HG03045 (cell line): ENCODE measurements at regions not wholly inside any gene's neighbourhood (a gene's known extent, or its start where the extent isn't known, plus 50 kb on each side); places are given as distances from the start of the nearest gene placed in this dataset.
A peak's percentile ranks its signal among the peaks of the same experiment; 100 is the strongest.
"Not testable (repeated sequence)": the region's sequence is repeated elsewhere in the genome, so short reads cannot be mapped to it uniquely, and the experiment has no call there.

Experiments
- ATAC-seq: cut with Tn5 transposase; IDR thresholded peaks from one replicate; pipeline ENCODE4 v1.9.1; 2021; ENCODE audit warnings: mild to moderate bottlenecking, moderate library complexity; ENCODE audit not compliant: unreplicated experiment

GRCh38 chr3:87733671-87734367 lies 325.0 kb downstream of the CGGBP1 start:
- no peak for ATAC-seq

GRCh38 chr3:87732294-87732693 lies 326.5 kb downstream of the CGGBP1 start:
- no peak for ATAC-seq

GRCh38 chr3:87727783-87728182 lies 331.0 kb downstream of the CGGBP1 start:
- no peak for ATAC-seq

- no peak for ATAC-seq
Observed at GRCh38 chr3:87719060-87719459, 339.7 kb downstream of the CGGBP1 start.

GRCh38 chr3:87710511-87710910 lies 348.3 kb downstream of the CGGBP1 start:
- no peak for ATAC-seq

GRCh38 chr3:87710028-87710427 lies 348.8 kb downstream of the CGGBP1 start:
- ATAC-seq = no peak

GRCh38 chr3:87706176-87706575 lies 352.6 kb downstream of the CGGBP1 start:
- no peak for ATAC-seq

GRCh38 chr3:87702600-87702999 lies 356.2 kb downstream of the CGGBP1 start:
- ATAC-seq = no peak

- ATAC-seq = no peak
Observed at GRCh38 chr3:87696124-87697013, 362.4 kb downstream of the CGGBP1 start.

GRCh38 chr3:87694678-87695077 lies 364.1 kb downstream of the CGGBP1 start:
- ATAC-seq = no peak

- no peak for ATAC-seq
Observed at GRCh38 chr3:87691109-87691508, 367.7 kb downstream of the CGGBP1 start.

- not testable (repeated sequence) for ATAC-seq
Observed at GRCh38 chr3:87678984-87679660, 379.7 kb downstream of the CGGBP1 start.

GRCh38 chr3:87674397-87675161 lies 384.2 kb downstream of the CGGBP1 start:
- peak; percentile 99 for ATAC-seq

GRCh38 chr3:87673132-87673531 lies 385.7 kb downstream of the CGGBP1 start:
- no peak for ATAC-seq

GRCh38 chr3:87654184-87654583 lies 377.8 kb upstream of the POU1F1 start:
- ATAC-seq = no peak

GRCh38 chr3:87653138-87653537 lies 376.8 kb upstream of the POU1F1 start:
- ATAC-seq = not testable (repeated sequence)

- ATAC-seq = no peak
Observed at GRCh38 chr3:87634426-87634825, 358.0 kb upstream of the POU1F1 start.

- no peak for ATAC-seq
Observed at GRCh38 chr3:87627316-87627715, 350.9 kb upstream of the POU1F1 start.

GRCh38 chr3:87626546-87626945 lies 350.2 kb upstream of the POU1F1 start:
- ATAC-seq = no peak

GRCh38 chr3:87625876-87626275 lies 349.5 kb upstream of the POU1F1 start:
- no peak for ATAC-seq

GRCh38 chr3:87624860-87625259 lies 348.5 kb upstream of the POU1F1 start:
- no peak for ATAC-seq
